ENCODE measurements at regions not wholly inside any gene's neighbourhood (a gene's known extent, or its start where the extent isn't known, plus 50 kb on each side); places are given as distances from the start of the nearest gene placed in this dataset.
A peak's percentile ranks its signal among the peaks of the same experiment; 100 is the strongest.

GRCh38 chr11:110000031-110000502 is 93.1 kb upstream of the ZC3H12C start:
- no peaks in the 10 kb centered on the region for H3K9me3 Mint-ChIP-seq
- H3K27me3 Mint-ChIP-seq: no peaks in the 10 kb centered on the region
- H3K27ac Mint-ChIP-seq: no peak overlapping the region
- no peaks in the 10 kb centered on the region for H3K36me3 Mint-ChIP-seq (ENCODE audit: low read depth)
- peaks cover 20% of the 10 kb centered on the region for H3K4me1 Mint-ChIP-seq (ENCODE audit: low read depth)
- intact Hi-C loops (cut with micrococcal nuclease): loop anchor here (1.0 to 2.0 kb wide), 3 partner anchors 15 to 87 kb away; no protein-coding TSS in a partner anchor
- no peak overlapping the region for H3K4me3 Mint-ChIP-seq

GRCh38 chr11:110000850-110001249 is 92.3 kb upstream of the ZC3H12C start:
- Mint-ChIP-seq H3K9me3 (no peaks in the 10 kb centered on the region), H3K27ac (peak overlapping the region; percentile 63), H3K36me3 (ENCODE audit: low read depth) (no peaks in the 10 kb centered on the region), H3K27me3 (no peaks in the 10 kb centered on the region), H3K4me1 (ENCODE audit: low read depth) (peaks cover 20% of the 10 kb centered on the region), H3K4me3 (no peak overlapping the region)
- intact Hi-C loops (cut with micrococcal nuclease): loop anchor here (1.0 to 2.0 kb wide), 3 partner anchors 16 to 86 kb away; no protein-coding TSS in a partner anchor

- Mint-ChIP-seq H3K4me1 (ENCODE audit: low read depth) (peaks cover 25% of the 10 kb centered on the region), H3K36me3 (ENCODE audit: low read depth) (no peaks in the 10 kb centered on the region), H3K4me3 (no peak overlapping the region), H3K27me3 (no peaks in the 10 kb centered on the region), H3K27ac (no peak overlapping the region), H3K9me3 (no peaks in the 10 kb centered on the region)
- intact Hi-C loops (cut with micrococcal nuclease): no loop called here
Observed at GRCh38 chr11:110003426-110003825, 89.8 kb upstream of the ZC3H12C start.

- Mint-ChIP-seq H3K27me3 (no peaks in the 10 kb centered on the region), H3K9me3 (peaks cover 43% of the 10 kb centered on the region), H3K36me3 (ENCODE audit: low read depth) (no peaks in the 10 kb centered on the region), H3K4me1 (ENCODE audit: low read depth) (peaks cover 5% of the 10 kb centered on the region), H3K27ac (no peak overlapping the region), H3K4me3 (no peak overlapping the region)
- intact Hi-C loops (cut with micrococcal nuclease): no loop called here
Observed at GRCh38 chr11:110011595-110011994, 81.6 kb upstream of the ZC3H12C start.

- no peak overlapping the region for H3K4me3 Mint-ChIP-seq
- no peaks in the 10 kb centered on the region for H3K4me1 Mint-ChIP-seq (ENCODE audit: low read depth)
- no peak overlapping the region for H3K27ac Mint-ChIP-seq
- H3K36me3 Mint-ChIP-seq (ENCODE audit: low read depth): no peaks in the 10 kb centered on the region
- peaks cover 49% of the 10 kb centered on the region for H3K9me3 Mint-ChIP-seq
- H3K27me3 Mint-ChIP-seq: no peaks in the 10 kb centered on the region
- intact Hi-C loops (cut with micrococcal nuclease): no loop called here
Observed at GRCh38 chr11:110015695-110016094, 77.5 kb upstream of the ZC3H12C start.

GRCh38 chr11:110019675-110020074 is 73.5 kb upstream of the ZC3H12C start:
- H3K9me3 Mint-ChIP-seq: peaks cover 25% of the 10 kb centered on the region
- H3K27ac Mint-ChIP-seq: no peak overlapping the region
- no peaks in the 10 kb centered on the region for H3K36me3 Mint-ChIP-seq (ENCODE audit: low read depth)
- no peak overlapping the region for H3K4me3 Mint-ChIP-seq
- no peaks in the 10 kb centered on the region for H3K4me1 Mint-ChIP-seq (ENCODE audit: low read depth)
- H3K27me3 Mint-ChIP-seq: no peaks in the 10 kb centered on the region
- intact Hi-C loops (cut with micrococcal nuclease): no loop called here

GRCh38 chr11:110022548-110022947 is 70.6 kb upstream of the ZC3H12C start:
- Mint-ChIP-seq H3K4me1 (ENCODE audit: low read depth) (peaks cover 11% of the 10 kb centered on the region), H3K4me3 (no peak overlapping the region), H3K27me3 (no peaks in the 10 kb centered on the region), H3K27ac (no peak overlapping the region), H3K36me3 (ENCODE audit: low read depth) (no peaks in the 10 kb centered on the region), H3K9me3 (peaks cover 20% of the 10 kb centered on the region)
- intact Hi-C loops (cut with micrococcal nuclease): no loop called here

- intact Hi-C loops (cut with micrococcal nuclease): no loop called here
- H3K36me3 Mint-ChIP-seq (ENCODE audit: low read depth): no peaks in the 10 kb centered on the region
- H3K4me3 Mint-ChIP-seq: no peak overlapping the region
- peaks cover 17% of the 10 kb centered on the region for H3K4me1 Mint-ChIP-seq (ENCODE audit: low read depth)
- no peak overlapping the region for H3K27ac Mint-ChIP-seq
- H3K9me3 Mint-ChIP-seq: peaks cover 20% of the 10 kb centered on the region
- H3K27me3 Mint-ChIP-seq: peaks cover 3% of the 10 kb centered on the region
Observed at GRCh38 chr11:110023711-110024110, 69.5 kb upstream of the ZC3H12C start.

GRCh38 chr11:110026858-110027626 is 66.2 kb upstream of the ZC3H12C start:
- Mint-ChIP-seq H3K36me3 (ENCODE audit: low read depth) (no peaks in the 10 kb centered on the region), H3K27ac (peak overlapping the region; percentile 64), H3K27me3 (peaks cover 3% of the 10 kb centered on the region), H3K9me3 (peaks cover 9% of the 10 kb centered on the region), H3K4me3 (no peak overlapping the region), H3K4me1 (ENCODE audit: low read depth) (peaks cover 17% of the 10 kb centered on the region)
- intact Hi-C loops (cut with micrococcal nuclease): loop anchor here (1.0 to 2.0 kb wide), 2 partner anchors 26 to 65 kb away; no protein-coding TSS in a partner anchor

- intact Hi-C loops (cut with micrococcal nuclease): loop anchor here (1.0 to 2.0 kb wide), 2 partner anchors 27 to 65 kb away; no protein-coding TSS in a partner anchor
- H3K36me3 Mint-ChIP-seq (ENCODE audit: low read depth): no peaks in the 10 kb centered on the region
- H3K4me1 Mint-ChIP-seq (ENCODE audit: low read depth): peaks cover 17% of the 10 kb centered on the region
- H3K27ac Mint-ChIP-seq: peak overlapping the region; percentile 64
- H3K4me3 Mint-ChIP-seq: no peak overlapping the region
- H3K9me3 Mint-ChIP-seq: peaks cover 9% of the 10 kb centered on the region
- H3K27me3 Mint-ChIP-seq: peaks cover 4% of the 10 kb centered on the region
Observed at GRCh38 chr11:110027627-110028371, 65.4 kb upstream of the ZC3H12C start.

- intact Hi-C loops (cut with micrococcal nuclease): no loop called here
- no peak overlapping the region for H3K4me3 Mint-ChIP-seq
- H3K27me3 Mint-ChIP-seq: peaks cover 4% of the 10 kb centered on the region
- peaks cover 3% of the 10 kb centered on the region for H3K9me3 Mint-ChIP-seq
- H3K36me3 Mint-ChIP-seq (ENCODE audit: low read depth): no peaks in the 10 kb centered on the region
- H3K4me1 Mint-ChIP-seq (ENCODE audit: low read depth): peaks cover 17% of the 10 kb centered on the region
- H3K27ac Mint-ChIP-seq: no peak overlapping the region
Observed at GRCh38 chr11:110028921-110029320, 64.3 kb upstream of the ZC3H12C start.

GRCh38 chr11:110029714-110030113 is 63.5 kb upstream of the ZC3H12C start:
- Mint-ChIP-seq H3K4me3 (no peak overlapping the region), H3K4me1 (ENCODE audit: low read depth) (peaks cover 17% of the 10 kb centered on the region), H3K27ac (no peak overlapping the region), H3K27me3 (peaks cover 4% of the 10 kb centered on the region), H3K36me3 (ENCODE audit: low read depth) (no peaks in the 10 kb centered on the region), H3K9me3 (no peaks in the 10 kb centered on the region)
- intact Hi-C loops (cut with micrococcal nuclease): no loop called here

GRCh38 chr11:110031171-110031570 is 62.0 kb upstream of the ZC3H12C start:
- Mint-ChIP-seq H3K4me3 (no peak overlapping the region), H3K4me1 (ENCODE audit: low read depth) (peaks cover 17% of the 10 kb centered on the region), H3K27me3 (peaks cover 4% of the 10 kb centered on the region), H3K27ac (no peak overlapping the region), H3K36me3 (ENCODE audit: low read depth) (no peaks in the 10 kb centered on the region), H3K9me3 (no peaks in the 10 kb centered on the region)
- intact Hi-C loops (cut with micrococcal nuclease): no loop called here

GRCh38 chr11:110032259-110032658 is 60.9 kb upstream of the ZC3H12C start:
- no peaks in the 10 kb centered on the region for H3K36me3 Mint-ChIP-seq (ENCODE audit: low read depth)
- peaks cover 9% of the 10 kb centered on the region for H3K4me1 Mint-ChIP-seq (ENCODE audit: low read depth)
- no peak overlapping the region for H3K4me3 Mint-ChIP-seq
- H3K27ac Mint-ChIP-seq: no peak overlapping the region
- intact Hi-C loops (cut with micrococcal nuclease): no loop called here
- H3K27me3 Mint-ChIP-seq: peaks cover 4% of the 10 kb centered on the region
- H3K9me3 Mint-ChIP-seq: no peaks in the 10 kb centered on the region
